ENCODE measurements at regions not wholly inside any gene's neighbourhood (a gene's known extent, or its start where the extent isn't known, plus 50 kb on each side); places are given as distances from the start of the nearest gene placed in this dataset.
A peak's percentile ranks its signal among the peaks of the same experiment; 100 is the strongest.

- Mint-ChIP-seq H3K36me3 (no peaks in the 10 kb centered on the region), H3K4me3 (peak overlapping the region in 4 of 5 donors; percentile 7 to 45 (median 16)), H3K27ac (peak overlapping the region in 2 of 6 donors; percentile 16 to 19), H3K27me3 (ENCODE audit: low read depth in 3 of 3) (peaks cover 0 to 7% (median 2%) of the 10 kb centered on the region in 3 donors), H3K9me3 (peaks cover 0 to 1% (median 0%) of the 10 kb centered on the region in 6 donors), H3K4me1 (peaks cover 10 to 13% of the 10 kb centered on the region in 2 donors)
- no peak for DNase-seq
Observed at GRCh38 chrX:20320461-20321159, 53.9 kb upstream of the RPS6KA3 start.

GRCh38 chrX:20319054-20319453 lies 52.3 kb upstream of the RPS6KA3 start:
- H3K27me3 Mint-ChIP-seq (ENCODE audit: low read depth in 3 of 3) = peaks cover 0 to 7% (median 2%) of the 10 kb centered on the region in 3 donors
- H3K27ac Mint-ChIP-seq = no peak overlapping the region
- H3K9me3 Mint-ChIP-seq = peaks cover 0 to 1% (median 0%) of the 10 kb centered on the region in 6 donors
- H3K4me3 Mint-ChIP-seq = no peak overlapping the region
- H3K4me1 Mint-ChIP-seq = peaks cover 10 to 13% of the 10 kb centered on the region in 2 donors
- DNase-seq = no peak
- no peaks in the 10 kb centered on the region for H3K36me3 Mint-ChIP-seq

GRCh38 chrX:20317873-20318272 lies 51.2 kb upstream of the RPS6KA3 start:
- no peaks in the 10 kb centered on the region for H3K36me3 Mint-ChIP-seq
- peaks cover 10 to 13% of the 10 kb centered on the region in 2 donors for H3K4me1 Mint-ChIP-seq
- H3K27ac Mint-ChIP-seq = no peak overlapping the region
- DNase-seq = no peak
- H3K9me3 Mint-ChIP-seq = peaks cover 0 to 1% (median 0%) of the 10 kb centered on the region in 6 donors
- peaks cover 0 to 7% (median 2%) of the 10 kb centered on the region in 3 donors for H3K27me3 Mint-ChIP-seq (ENCODE audit: low read depth in 3 of 3)
- H3K4me3 Mint-ChIP-seq = no peak overlapping the region

All from immature natural killer cell (primary cell).